ENCODE measurements at regions not wholly inside any gene's neighbourhood (a gene's known extent, or its start where the extent isn't known, plus 50 kb on each side); places are given as distances from the start of the nearest gene placed in this dataset.

- peak; percentile 40 to 70 (median 66) for TF ChIP-seq CTCF (IDR thresholded peaks at IDR 0.05)
- TF ChIP-seq POLR2A (IDR thresholded peaks at IDR 0.05), result no peak
Measured at GRCh38 chr10:126749015-126749655, 78.6 kb upstream of the C10orf90 start.

All from adrenal gland (tissue), 5 donors.